ENCODE measurements at regions not wholly inside any gene's neighbourhood (a gene's known extent, or its start where the extent isn't known, plus 50 kb on each side); places are given as distances from the start of the nearest gene placed in this dataset.

GRCh38 chr6:50410579-50410978 lies 302.7 kb upstream of the TFAP2D start:
- TF ChIP-seq CTCF (IDR thresholded peaks at IDR 0.05) (no peak), POLR2A (IDR thresholded peaks at IDR 0.05) (no peak)

All from esophagus squamous epithelium (tissue), 4 donors.